ENCODE measurements at regions not wholly inside any gene's neighbourhood (a gene's known extent, or its start where the extent isn't known, plus 50 kb on each side); places are given as distances from the start of the nearest gene placed in this dataset.

DNA sequence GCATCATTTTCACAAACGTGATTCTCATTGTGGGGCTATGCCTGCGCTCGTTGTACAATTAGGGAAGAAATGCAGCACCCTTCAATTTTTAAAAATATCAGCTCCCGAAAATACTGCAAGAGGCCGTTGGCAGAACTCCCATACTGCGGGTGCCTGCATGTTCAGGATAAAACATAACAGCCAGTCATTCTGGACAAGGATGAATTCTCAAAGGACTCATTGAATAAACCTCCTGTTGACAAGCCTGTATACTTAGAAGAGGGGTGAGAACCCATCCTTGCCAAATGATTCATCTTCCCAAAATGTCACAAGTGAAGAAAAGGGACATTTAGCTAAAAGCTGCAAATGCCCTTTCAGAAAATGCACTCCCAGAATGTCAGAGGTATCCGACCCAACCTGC is 141.9 kb downstream of the CSNK2A3 start:
- ChIA-PET RAD21 (ENCODE audit: unreplicated experiment) (no interaction called here), POLR2A (no interaction called here), CTCF (interaction anchor here (1.3 to 1.8 kb wide), 2 partner anchors 20 to 174 kb away, joined by 3 read pairs; no protein-coding TSS in a partner anchor), SMC1A (ENCODE audit: uncharacterized antibody, unreplicated experiment) (interaction anchor here (1.4 kb wide), 1 partner anchor 176 kb away, joined by 3 read pairs; no protein-coding TSS in a partner anchor)
- in situ Hi-C loops (cut with MboI) (no loop called here), intact Hi-C loops (cut with micrococcal nuclease; ENCODE audit: unreplicated experiment) (no loop called here)
- no peaks in the 10 kb centered on the region for H3K4me1 ChIP-seq (ENCODE audit: control insufficient read depth, insufficient read depth, low read length)
- DNase-seq (ENCODE audit: low read depth, low spot score) (no peak), ATAC-seq (no peak), FAIRE-seq (no peak)
- H3K4me3 ChIP-seq = no peak overlapping the region
- no peaks in the 10 kb centered on the region for H3K36me3 ChIP-seq (ENCODE audit: control insufficient read depth in 2 of 2, insufficient read depth in 2 of 2, low read length in 1 of 2)
- BruUV-seq (replicated peaks) = no TSS peak
- no peak overlapping the region for H2AFZ ChIP-seq (ENCODE audit: control insufficient read depth, low read depth, low read length)
- no peak overlapping the region for H3K27ac ChIP-seq (ENCODE audit: control insufficient read depth, insufficient read depth)
- TF ChIP-seq NFYB (IDR thresholded peaks at IDR 0.05; ENCODE audit: insufficient read depth, low read depth, low read length) = no peak
- 48% methylated on average over 7 of the region's 7 CpGs for WGBS (ENCODE audit: insufficient coverage, insufficient replicate concordance, low lambda C conversion rate, missing lambda C conversion rate)
- no peaks in the 10 kb centered on the region for H3K79me2 ChIP-seq (ENCODE audit: control insufficient read depth, insufficient read depth, low read length)
- no peak overlapping the region for H3K9ac ChIP-seq (ENCODE audit: control insufficient read depth, insufficient read depth, low read length)
- H4K20me1 ChIP-seq (ENCODE audit: control insufficient read depth, insufficient read depth) = no peaks in the 10 kb centered on the region
- H3K9me3 ChIP-seq (replicated peaks; ENCODE audit: control insufficient read depth, insufficient read depth, low read length) = no peaks in the 10 kb centered on the region
- H3K4me2 ChIP-seq (ENCODE audit: control insufficient read depth, insufficient read depth) = no peak overlapping the region
- peaks cover 0 to 6% of the 10 kb centered on the region in 2 experiments; a peak in 2 of 4 replicates for H3K27me3 ChIP-seq (replicated peaks in 1 of 2; ENCODE audit: control insufficient read depth in 2 of 2, insufficient read depth in 2 of 2, low read length in 1 of 2)

DNA sequence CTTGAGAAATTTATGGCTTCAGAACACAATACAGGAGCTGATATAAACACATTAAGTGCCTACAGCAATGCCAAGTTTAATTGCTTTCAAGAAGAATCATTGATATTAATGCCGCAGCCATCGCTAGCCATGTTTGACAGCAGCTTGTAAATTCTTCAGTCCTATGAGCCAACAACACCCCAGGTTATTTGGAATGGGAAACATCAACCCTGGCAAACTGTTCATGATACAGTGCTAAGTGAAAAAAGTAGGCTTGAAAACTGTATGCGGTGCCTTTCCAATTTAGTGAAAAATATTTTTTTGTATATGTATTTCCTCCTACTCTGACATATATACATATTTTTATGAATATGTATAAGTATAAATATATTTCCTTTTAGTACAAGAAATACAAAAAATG is 142.6 kb downstream of the CSNK2A3 start:
- FAIRE-seq (no peak), ATAC-seq (no peak), DNase-seq (ENCODE audit: low read depth, low spot score) (no peak)
- H3K79me2 ChIP-seq (ENCODE audit: control insufficient read depth, insufficient read depth, low read length) = no peaks in the 10 kb centered on the region
- peaks cover 0 to 6% of the 10 kb centered on the region in 2 experiments; a peak in 3 of 4 replicates for H3K27me3 ChIP-seq (replicated peaks in 1 of 2; ENCODE audit: control insufficient read depth in 2 of 2, insufficient read depth in 2 of 2, low read length in 1 of 2)
- intact Hi-C loops (cut with micrococcal nuclease; ENCODE audit: unreplicated experiment) (no loop called here), in situ Hi-C loops (cut with MboI) (no loop called here)
- H3K36me3 ChIP-seq (ENCODE audit: control insufficient read depth in 2 of 2, insufficient read depth in 2 of 2, low read length in 1 of 2) = no peaks in the 10 kb centered on the region
- RAD21 ChIA-PET (ENCODE audit: unreplicated experiment) = no interaction called here
- no peaks in the 10 kb centered on the region for H3K9me3 ChIP-seq (replicated peaks; ENCODE audit: control insufficient read depth, insufficient read depth, low read length)
- POLR2A ChIA-PET = no interaction called here
- no peak overlapping the region for H3K4me3 ChIP-seq
- SMC1A ChIA-PET (ENCODE audit: uncharacterized antibody, unreplicated experiment) = interaction anchor here (1.4 kb wide), 1 partner anchor 175 kb away, joined by 3 read pairs; no protein-coding TSS in a partner anchor
- no TSS peak for BruUV-seq (replicated peaks)
- no peak overlapping the region for H2AFZ ChIP-seq (ENCODE audit: control insufficient read depth, low read depth, low read length)
- H3K4me1 ChIP-seq (ENCODE audit: control insufficient read depth, insufficient read depth, low read length) = no peaks in the 10 kb centered on the region
- H4K20me1 ChIP-seq (ENCODE audit: control insufficient read depth, insufficient read depth) = no peaks in the 10 kb centered on the region
- H3K9ac ChIP-seq (ENCODE audit: control insufficient read depth, insufficient read depth, low read length) = no peak overlapping the region
- no peak overlapping the region for H3K27ac ChIP-seq (ENCODE audit: control insufficient read depth, insufficient read depth)
- CTCF ChIA-PET = interaction anchor here (1.8 kb wide), 1 partner anchor 173 kb away, joined by 3 read pairs; no protein-coding TSS in a partner anchor
- WGBS (ENCODE audit: insufficient coverage, insufficient replicate concordance, low lambda C conversion rate, missing lambda C conversion rate) = 87% methylated on average over 3 of the region's 3 CpGs
- no peak overlapping the region for H3K4me2 ChIP-seq (ENCODE audit: control insufficient read depth, insufficient read depth)
- TF ChIP-seq TARDBP (IDR thresholded peaks at IDR 0.05; ENCODE audit: borderline replicate concordance) (no peak), NFYB (IDR thresholded peaks at IDR 0.05; ENCODE audit: insufficient read depth, low read depth, low read length) (no peak), FOS (IDR thresholded peaks at IDR 0.05; ENCODE audit: borderline replicate concordance, extremely low read depth, insufficient read length) (no peak), KAT2A (conservative IDR thresholded peaks at IDR 0.05; ENCODE audit: control insufficient read depth, low read depth, low read length) (no peak), ESRRA (IDR thresholded peaks at IDR 0.05; ENCODE audit: low read length) (no peak), STAT1 (conservative IDR thresholded peaks at IDR 0.05) (no peak), YBX1 (IDR thresholded peaks at IDR 0.05) (no peak)
- TF ChIP-seq, protein P1, sequence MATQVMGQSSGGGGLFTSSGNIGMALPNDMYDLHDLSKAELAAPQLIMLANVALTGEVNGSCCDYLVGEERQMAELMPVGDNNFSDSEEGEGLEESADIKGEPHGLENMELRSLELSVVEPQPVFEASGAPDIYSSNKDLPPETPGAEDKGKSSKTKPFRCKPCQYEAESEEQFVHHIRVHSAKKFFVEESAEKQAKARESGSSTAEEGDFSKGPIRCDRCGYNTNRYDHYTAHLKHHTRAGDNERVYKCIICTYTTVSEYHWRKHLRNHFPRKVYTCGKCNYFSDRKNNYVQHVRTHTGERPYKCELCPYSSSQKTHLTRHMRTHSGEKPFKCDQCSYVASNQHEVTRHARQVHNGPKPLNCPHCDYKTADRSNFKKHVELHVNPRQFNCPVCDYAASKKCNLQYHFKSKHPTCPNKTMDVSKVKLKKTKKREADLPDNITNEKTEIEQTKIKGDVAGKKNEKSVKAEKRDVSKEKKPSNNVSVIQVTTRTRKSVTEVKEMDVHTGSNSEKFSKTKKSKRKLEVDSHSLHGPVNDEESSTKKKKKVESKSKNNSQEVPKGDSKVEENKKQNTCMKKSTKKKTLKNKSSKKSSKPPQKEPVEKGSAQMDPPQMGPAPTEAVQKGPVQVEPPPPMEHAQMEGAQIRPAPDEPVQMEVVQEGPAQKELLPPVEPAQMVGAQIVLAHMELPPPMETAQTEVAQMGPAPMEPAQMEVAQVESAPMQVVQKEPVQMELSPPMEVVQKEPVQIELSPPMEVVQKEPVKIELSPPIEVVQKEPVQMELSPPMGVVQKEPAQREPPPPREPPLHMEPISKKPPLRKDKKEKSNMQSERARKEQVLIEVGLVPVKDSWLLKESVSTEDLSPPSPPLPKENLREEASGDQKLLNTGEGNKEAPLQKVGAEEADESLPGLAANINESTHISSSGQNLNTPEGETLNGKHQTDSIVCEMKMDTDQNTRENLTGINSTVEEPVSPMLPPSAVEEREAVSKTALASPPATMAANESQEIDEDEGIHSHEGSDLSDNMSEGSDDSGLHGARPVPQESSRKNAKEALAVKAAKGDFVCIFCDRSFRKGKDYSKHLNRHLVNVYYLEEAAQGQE (IDR thresholded peaks at IDR 0.05; ENCODE audit: low read depth, low read length) = no peak
- TF ChIP-seq, protein P2, sequence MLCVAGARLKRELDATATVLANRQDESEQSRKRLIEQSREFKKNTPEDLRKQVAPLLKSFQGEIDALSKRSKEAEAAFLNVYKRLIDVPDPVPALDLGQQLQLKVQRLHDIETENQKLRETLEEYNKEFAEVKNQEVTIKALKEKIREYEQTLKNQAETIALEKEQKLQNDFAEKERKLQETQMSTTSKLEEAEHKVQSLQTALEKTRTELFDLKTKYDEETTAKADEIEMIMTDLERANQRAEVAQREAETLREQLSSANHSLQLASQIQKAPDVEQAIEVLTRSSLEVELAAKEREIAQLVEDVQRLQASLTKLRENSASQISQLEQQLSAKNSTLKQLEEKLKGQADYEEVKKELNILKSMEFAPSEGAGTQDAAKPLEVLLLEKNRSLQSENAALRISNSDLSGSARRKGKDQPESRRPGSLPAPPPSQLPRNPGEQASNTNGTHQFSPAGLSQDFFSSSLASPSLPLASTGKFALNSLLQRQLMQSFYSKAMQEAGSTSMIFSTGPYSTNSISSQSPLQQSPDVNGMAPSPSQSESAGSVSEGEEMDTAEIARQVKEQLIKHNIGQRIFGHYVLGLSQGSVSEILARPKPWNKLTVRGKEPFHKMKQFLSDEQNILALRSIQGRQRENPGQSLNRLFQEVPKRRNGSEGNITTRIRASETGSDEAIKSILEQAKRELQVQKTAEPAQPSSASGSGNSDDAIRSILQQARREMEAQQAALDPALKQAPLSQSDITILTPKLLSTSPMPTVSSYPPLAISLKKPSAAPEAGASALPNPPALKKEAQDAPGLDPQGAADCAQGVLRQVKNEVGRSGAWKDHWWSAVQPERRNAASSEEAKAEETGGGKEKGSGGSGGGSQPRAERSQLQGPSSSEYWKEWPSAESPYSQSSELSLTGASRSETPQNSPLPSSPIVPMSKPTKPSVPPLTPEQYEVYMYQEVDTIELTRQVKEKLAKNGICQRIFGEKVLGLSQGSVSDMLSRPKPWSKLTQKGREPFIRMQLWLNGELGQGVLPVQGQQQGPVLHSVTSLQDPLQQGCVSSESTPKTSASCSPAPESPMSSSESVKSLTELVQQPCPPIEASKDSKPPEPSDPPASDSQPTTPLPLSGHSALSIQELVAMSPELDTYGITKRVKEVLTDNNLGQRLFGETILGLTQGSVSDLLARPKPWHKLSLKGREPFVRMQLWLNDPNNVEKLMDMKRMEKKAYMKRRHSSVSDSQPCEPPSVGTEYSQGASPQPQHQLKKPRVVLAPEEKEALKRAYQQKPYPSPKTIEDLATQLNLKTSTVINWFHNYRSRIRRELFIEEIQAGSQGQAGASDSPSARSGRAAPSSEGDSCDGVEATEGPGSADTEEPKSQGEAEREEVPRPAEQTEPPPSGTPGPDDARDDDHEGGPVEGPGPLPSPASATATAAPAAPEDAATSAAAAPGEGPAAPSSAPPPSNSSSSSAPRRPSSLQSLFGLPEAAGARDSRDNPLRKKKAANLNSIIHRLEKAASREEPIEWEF (IDR thresholded peaks at IDR 0.05; ENCODE audit: insufficient replicate concordance, low read depth, low read length) = no peak
